ENCODE measurements at regions not wholly inside any gene's neighbourhood (a gene's known extent, or its start where the extent isn't known, plus 50 kb on each side); places are given as distances from the start of the nearest gene placed in this dataset.

- FAIRE-seq = no peak
Observed at GRCh38 chr9:109682227-109682626, 97.8 kb upstream of the PALM2AKAP2 start.

- FAIRE-seq = no peak
Observed at GRCh38 chr9:109683521-109683920, 96.5 kb upstream of the PALM2AKAP2 start.

GRCh38 chr9:109689701-109690100 is 90.3 kb upstream of the PALM2AKAP2 start:
- FAIRE-seq = no peak

GRCh38 chr9:109699019-109699418 is 81.0 kb upstream of the PALM2AKAP2 start:
- FAIRE-seq = no peak

GRCh38 chr9:109704546-109704945 is 75.5 kb upstream of the PALM2AKAP2 start:
- FAIRE-seq = no peak

- no peak for FAIRE-seq
Observed at GRCh38 chr9:109705515-109705914, 74.5 kb upstream of the PALM2AKAP2 start.

- no peak for FAIRE-seq
Observed at GRCh38 chr9:109707355-109707754, 72.6 kb upstream of the PALM2AKAP2 start.

GRCh38 chr9:109708451-109708945 is 71.5 kb upstream of the PALM2AKAP2 start:
- FAIRE-seq = no peak

- no peak for FAIRE-seq
Observed at GRCh38 chr9:109709866-109710265, 70.1 kb upstream of the PALM2AKAP2 start.

GRCh38 chr9:109710830-109711229 is 69.2 kb upstream of the PALM2AKAP2 start:
- FAIRE-seq = no peak

- no peak for FAIRE-seq
Observed at GRCh38 chr9:109715344-109715743, 64.7 kb upstream of the PALM2AKAP2 start.

- FAIRE-seq = no peak
Observed at GRCh38 chr9:109716631-109717030, 63.4 kb upstream of the PALM2AKAP2 start.

- no peak for FAIRE-seq
Observed at GRCh38 chr9:109717342-109717741, 62.7 kb upstream of the PALM2AKAP2 start.

- FAIRE-seq = no peak
Observed at GRCh38 chr9:109718861-109719260, 61.1 kb upstream of the PALM2AKAP2 start.

- no peak for FAIRE-seq
Observed at GRCh38 chr9:109721001-109721400, 59.0 kb upstream of the PALM2AKAP2 start.

GRCh38 chr9:109722007-109722406 is 58.0 kb upstream of the PALM2AKAP2 start:
- no peak for FAIRE-seq

- FAIRE-seq = no peak
Observed at GRCh38 chr9:109723781-109724180, 56.2 kb upstream of the PALM2AKAP2 start.

GRCh38 chr9:109725460-109725859 is 54.5 kb upstream of the PALM2AKAP2 start:
- FAIRE-seq = no peak

GRCh38 chr9:109726119-109726518 is 53.9 kb upstream of the PALM2AKAP2 start:
- FAIRE-seq = no peak

GRCh38 chr9:109728686-109729300 is 51.2 kb upstream of the PALM2AKAP2 start:
- FAIRE-seq = no peak

- no peak for FAIRE-seq
Observed at GRCh38 chr9:109729513-109729912, 50.5 kb upstream of the PALM2AKAP2 start.

Data from islet of Langerhans (tissue), 1 donor.